ENCODE measurements at regions not wholly inside any gene's neighbourhood (a gene's known extent, or its start where the extent isn't known, plus 50 kb on each side); places are given as distances from the start of the nearest gene placed in this dataset.

- TF ChIP-seq EP300 (conservative IDR thresholded peaks at IDR 0.05; ENCODE audit: poor library complexity, severe bottlenecking) (no peak), MXI1 (conservative IDR thresholded peaks at IDR 0.05; ENCODE audit: poor library complexity, severe bottlenecking) (no peak), REST (IDR thresholded peaks at IDR 0.05; ENCODE audit: borderline replicate concordance) (no peak), CTCF (IDR thresholded peaks at IDR 0.05; ENCODE audit: poor library complexity, severe bottlenecking) (no peak), POLR2AphosphoS5 (IDR thresholded peaks at IDR 0.05) (no peak), TAF1 (IDR thresholded peaks at IDR 0.05; ENCODE audit: low read depth) (no peak), RAD21 (conservative IDR thresholded peaks at IDR 0.05) (no peak), EZH2 (IDR thresholded peaks at IDR 0.05; ENCODE audit: borderline replicate concordance, insufficient read depth, low read length, poor library complexity, severe bottlenecking) (no peak), SMC3 (conservative IDR thresholded peaks at IDR 0.05; ENCODE audit: poor library complexity) (no peak)
- Histone ChIP-seq H3K27ac (ENCODE audit: low read length) (no peak overlapping the region), H3K4me2 (ENCODE audit: low read length) (no peak overlapping the region), H3K9me3 (ENCODE audit: low read length) (no peaks in the 10 kb centered on the region), H3K9me2 (ENCODE audit: insufficient read depth, low read length) (no peaks in the 10 kb centered on the region), H3K27me3 (ENCODE audit: insufficient read depth, low read depth, low read length) (no peaks in the 10 kb centered on the region), H3K79me2 (replicated peaks; ENCODE audit: insufficient read depth, low read length) (no peaks in the 10 kb centered on the region), H2AFZ (ENCODE audit: low read depth, low read length) (no peak overlapping the region), H3K9ac (ENCODE audit: low read length) (no peak overlapping the region), H3K36me3 (ENCODE audit: insufficient read depth, low read length) (no peaks in the 10 kb centered on the region), H3F3A (ENCODE audit: insufficient read depth, low read length, poor library complexity, severe bottlenecking) (no peaks in the 10 kb centered on the region), H3K4me3 (ENCODE audit: low read length) (no peak overlapping the region), H4K20me1 (ENCODE audit: insufficient read depth) (no peaks in the 10 kb centered on the region)
Observed at GRCh38 chr12:25362646-25363045, 111.9 kb upstream of the KRAS start.

GRCh38 chr12:25361511-25361910 is 110.8 kb upstream of the KRAS start:
- Histone ChIP-seq H3K36me3 (ENCODE audit: insufficient read depth, low read length) (no peaks in the 10 kb centered on the region), H3K79me2 (replicated peaks; ENCODE audit: insufficient read depth, low read length) (no peaks in the 10 kb centered on the region), H3K9ac (ENCODE audit: low read length) (no peak overlapping the region), H3K9me2 (ENCODE audit: insufficient read depth, low read length) (no peaks in the 10 kb centered on the region), H4K20me1 (ENCODE audit: insufficient read depth) (no peaks in the 10 kb centered on the region), H3K9me3 (ENCODE audit: low read length) (no peaks in the 10 kb centered on the region), H3F3A (ENCODE audit: insufficient read depth, low read length, poor library complexity, severe bottlenecking) (no peaks in the 10 kb centered on the region), H3K27me3 (ENCODE audit: insufficient read depth, low read depth, low read length) (no peaks in the 10 kb centered on the region), H3K4me2 (ENCODE audit: low read length) (no peak overlapping the region), H3K4me3 (ENCODE audit: low read length) (no peak overlapping the region), H3K27ac (ENCODE audit: low read length) (no peak overlapping the region), H2AFZ (ENCODE audit: low read depth, low read length) (no peak overlapping the region)
- TF ChIP-seq EZH2 (IDR thresholded peaks at IDR 0.05; ENCODE audit: borderline replicate concordance, insufficient read depth, low read length, poor library complexity, severe bottlenecking) (no peak), CTCF (IDR thresholded peaks at IDR 0.05; ENCODE audit: poor library complexity, severe bottlenecking) (no peak), TAF1 (IDR thresholded peaks at IDR 0.05; ENCODE audit: low read depth) (no peak), MXI1 (conservative IDR thresholded peaks at IDR 0.05; ENCODE audit: poor library complexity, severe bottlenecking) (no peak), SMC3 (conservative IDR thresholded peaks at IDR 0.05; ENCODE audit: poor library complexity) (no peak), REST (IDR thresholded peaks at IDR 0.05; ENCODE audit: borderline replicate concordance) (no peak), POLR2AphosphoS5 (IDR thresholded peaks at IDR 0.05) (no peak), RAD21 (conservative IDR thresholded peaks at IDR 0.05) (no peak), EP300 (conservative IDR thresholded peaks at IDR 0.05; ENCODE audit: poor library complexity, severe bottlenecking) (no peak)

All from neural cell (in vitro differentiated cells).